Large intestine (tissue), 3 donors: ENCODE measurements at regions not wholly inside any gene's neighbourhood (a gene's known extent, or its start where the extent isn't known, plus 50 kb on each side); places are given as distances from the start of the nearest gene placed in this dataset.

Experiments
- DNase-seq, 2 donors: peaks; one replicate each; pipeline versions ENCODE4 v3.0.0 to v3.0.0-alpha.2; 2013
- H3K27ac ChIP-seq: one replicate; pipeline ENCODE4 v1.5.1; 2013; ENCODE audit warnings: low read length
- H3K27me3 ChIP-seq: 2 replicates; pipeline ENCODE4 v1.6.1; 2013; ENCODE audit warnings: low read length; ENCODE audit not compliant: control insufficient read depth, insufficient read depth
- H3K36me3 ChIP-seq: 2 replicates; pipeline ENCODE4 v1.6.1; 2013; ENCODE audit warnings: low read length; ENCODE audit not compliant: control insufficient read depth, insufficient read depth
- H3K4me1 ChIP-seq: one replicate; pipeline ENCODE4 v1.6.1; 2013; ENCODE audit warnings: low read length; ENCODE audit not compliant: control insufficient read depth, insufficient read depth
- H3K4me3 ChIP-seq: one replicate; pipeline ENCODE4 v1.5.1; 2013; ENCODE audit warnings: low read length
- H3K9me3 ChIP-seq: one replicate; pipeline ENCODE4 v1.6.1; 2013; ENCODE audit warnings: mild to moderate bottlenecking, low read depth, low read length, moderate library complexity; ENCODE audit not compliant: control insufficient read depth
- WGBS: methylation state at CpG from one replicate; pipeline ENCODE4 v1.1.5; 2013; ENCODE audit warnings: low lambda C conversion rate; ENCODE audit not compliant: insufficient coverage; 5-methylcytosine and 5-hydroxymethylcytosine counted together

- H3K27ac ChIP-seq, result no peak overlapping the region
- no peak for DNase-seq
- H3K27me3 ChIP-seq, result peaks cover 2% of the 10 kb centered on the region
- H3K9me3 ChIP-seq, result no peaks in the 10 kb centered on the region
- WGBS, result no CpG with 5 or more reads among the region's 14 CpGs
- H3K36me3 ChIP-seq, result no peaks in the 10 kb centered on the region
- no peaks in the 10 kb centered on the region for H3K4me1 ChIP-seq
- H3K4me3 ChIP-seq, result no peak overlapping the region
Measured at GRCh38 chr5:2199697-2200096, 317.0 kb upstream of the IRX4 start.

- H3K27me3 ChIP-seq, result peaks cover 2% of the 10 kb centered on the region
- H3K4me3 ChIP-seq, result no peak overlapping the region
- no peaks in the 10 kb centered on the region for H3K36me3 ChIP-seq
- 92% methylated on average over 2 of the region's 18 CpGs for WGBS
- no peak for DNase-seq
- H3K9me3 ChIP-seq, result no peaks in the 10 kb centered on the region
- no peaks in the 10 kb centered on the region for H3K4me1 ChIP-seq
- no peak overlapping the region for H3K27ac ChIP-seq
Measured at GRCh38 chr5:2196989-2197619, 314.4 kb upstream of the IRX4 start.

- H3K9me3 ChIP-seq, result no peaks in the 10 kb centered on the region
- H3K27ac ChIP-seq, result no peak overlapping the region
- DNase-seq, result no peak
- no peaks in the 10 kb centered on the region for H3K4me1 ChIP-seq
- H3K36me3 ChIP-seq, result no peaks in the 10 kb centered on the region
- WGBS, result no CpG with 5 or more reads among the region's 9 CpGs
- no peak overlapping the region for H3K4me3 ChIP-seq
- H3K27me3 ChIP-seq, result peaks cover 2% of the 10 kb centered on the region
Measured at GRCh38 chr5:2196416-2196815, 313.7 kb upstream of the IRX4 start.

GRCh38 chr5:2194949-2195348 is 312.2 kb upstream of the IRX4 start:
- no peak overlapping the region for H3K4me3 ChIP-seq
- no peaks in the 10 kb centered on the region for H3K4me1 ChIP-seq
- no peak overlapping the region for H3K27ac ChIP-seq
- DNase-seq, result peak in 1 of 2 donors; percentile 3
- WGBS, result no CpG with 5 or more reads among the region's 2 CpGs
- H3K36me3 ChIP-seq, result no peaks in the 10 kb centered on the region
- peaks cover 2% of the 10 kb centered on the region for H3K27me3 ChIP-seq
- H3K9me3 ChIP-seq, result no peaks in the 10 kb centered on the region

- no peak overlapping the region for H3K4me3 ChIP-seq
- peaks cover 2% of the 10 kb centered on the region for H3K27me3 ChIP-seq
- no peaks in the 10 kb centered on the region for H3K9me3 ChIP-seq
- no peak for DNase-seq
- no peaks in the 10 kb centered on the region for H3K36me3 ChIP-seq
- H3K27ac ChIP-seq, result no peak overlapping the region
- no peaks in the 10 kb centered on the region for H3K4me1 ChIP-seq
- WGBS, result no CpG with 5 or more reads among the region's 6 CpGs
Measured at GRCh38 chr5:2194236-2194555, 311.5 kb upstream of the IRX4 start.

GRCh38 chr5:2193542-2194235 is 311.0 kb upstream of the IRX4 start:
- H3K27me3 ChIP-seq, result peaks cover 2% of the 10 kb centered on the region
- H3K4me1 ChIP-seq, result no peaks in the 10 kb centered on the region
- no peak overlapping the region for H3K27ac ChIP-seq
- no peak overlapping the region for H3K4me3 ChIP-seq
- WGBS, result 67% methylated on average over 2 of the region's 11 CpGs
- DNase-seq, result no peak
- H3K9me3 ChIP-seq, result no peaks in the 10 kb centered on the region
- H3K36me3 ChIP-seq, result no peaks in the 10 kb centered on the region

- H3K36me3 ChIP-seq, result no peaks in the 10 kb centered on the region
- no peaks in the 10 kb centered on the region for H3K9me3 ChIP-seq
- no CpG with 5 or more reads among the region's 6 CpGs for WGBS
- no peak overlapping the region for H3K27ac ChIP-seq
- DNase-seq, result no peak
- peaks cover 2% of the 10 kb centered on the region for H3K27me3 ChIP-seq
- no peak overlapping the region for H3K4me3 ChIP-seq
- H3K4me1 ChIP-seq, result no peaks in the 10 kb centered on the region
Measured at GRCh38 chr5:2193142-2193541, 310.4 kb upstream of the IRX4 start.

- H3K27me3 ChIP-seq, result peaks cover 2% of the 10 kb centered on the region
- H3K27ac ChIP-seq, result no peak overlapping the region
- no CpG with 5 or more reads among the region's 8 CpGs for whole genome bisulfite sequencing
- no peaks in the 10 kb centered on the region for H3K9me3 ChIP-seq
- no peak for DNase-seq
- H3K36me3 ChIP-seq, result no peaks in the 10 kb centered on the region
- no peaks in the 10 kb centered on the region for H3K4me1 ChIP-seq
- H3K4me3 ChIP-seq, result no peak overlapping the region
Measured at GRCh38 chr5:2192496-2192895, 309.8 kb upstream of the IRX4 start.

GRCh38 chr5:2191972-2192371 is 309.2 kb upstream of the IRX4 start:
- 93% methylated on average over 2 of the region's 6 CpGs for WGBS
- DNase-seq, result no peak
- Histone ChIP-seq H3K4me3 (no peak overlapping the region), H3K9me3 (no peaks in the 10 kb centered on the region), H3K4me1 (no peaks in the 10 kb centered on the region), H3K27me3 (peaks cover under 1% of the 10 kb centered on the region), H3K36me3 (no peaks in the 10 kb centered on the region), H3K27ac (no peak overlapping the region)

- DNase-seq, result no peak
- no peaks in the 10 kb centered on the region for H3K9me3 ChIP-seq
- H3K4me1 ChIP-seq, result no peaks in the 10 kb centered on the region
- H3K4me3 ChIP-seq, result no peak overlapping the region
- no peaks in the 10 kb centered on the region for H3K36me3 ChIP-seq
- no CpG with 5 or more reads among the region's 9 CpGs for WGBS
- no peak overlapping the region for H3K27ac ChIP-seq
- no peaks in the 10 kb centered on the region for H3K27me3 ChIP-seq
Measured at GRCh38 chr5:2190549-2190948, 307.8 kb upstream of the IRX4 start.

- Histone ChIP-seq H3K4me3 (no peak overlapping the region), H3K27ac (no peak overlapping the region), H3K4me1 (no peaks in the 10 kb centered on the region), H3K36me3 (no peaks in the 10 kb centered on the region), H3K27me3 (peaks cover under 1% of the 10 kb centered on the region), H3K9me3 (no peaks in the 10 kb centered on the region)
- WGBS, result no CpG with 5 or more reads among the region's 4 CpGs
- DNase-seq, result no peak
Measured at GRCh38 chr5:2188661-2189060, 305.9 kb upstream of the IRX4 start.
